Endodermal cell (in vitro differentiated cells): ENCODE measurements at regions not wholly inside any gene's neighbourhood (a gene's known extent, or its start where the extent isn't known, plus 50 kb on each side); places are given as distances from the start of the nearest gene placed in this dataset.

ENCODE experiments used
- DNase-seq: peaks from one replicate; pipeline ENCODE4 v3.0.0-alpha.2; 2017
- H3K27ac ChIP-seq: 2 replicates; pipeline ENCODE4 v1.5.1; 2013; ENCODE audit warnings: mild to moderate bottlenecking, low read depth, low read length, moderate library complexity
- H3K27me3 ChIP-seq: 2 replicates; pipeline ENCODE4 v1.6.1; 2013; ENCODE audit warnings: mild to moderate bottlenecking, low read length, moderate library complexity; ENCODE audit not compliant: insufficient read depth, control insufficient read depth, poor library complexity, severe bottlenecking
- H3K36me3 ChIP-seq: 2 replicates; pipeline ENCODE4 v1.7.0; 2013; ENCODE audit warnings: mild to moderate bottlenecking, low read length, moderate library complexity; ENCODE audit not compliant: control insufficient read depth, insufficient read depth
- H3K4me1 ChIP-seq: one replicate; pipeline ENCODE4 v1.7.0; 2013; ENCODE audit warnings: low read length; ENCODE audit not compliant: control insufficient read depth, insufficient read depth
- H3K4me3 ChIP-seq: 2 replicates; pipeline ENCODE4 v1.5.1; 2013; ENCODE audit warnings: mild to moderate bottlenecking, low read length, moderate library complexity
- H3K9ac ChIP-seq: 2 replicates; pipeline ENCODE4 v1.6.1; 2013; ENCODE audit warnings: mild to moderate bottlenecking, low read length, moderate library complexity; ENCODE audit not compliant: poor library complexity, severe bottlenecking; ENCODE audit errors: extremely low read depth
- H3K9me3 ChIP-seq: 2 replicates; pipeline ENCODE4 v1.6.1; 2013; ENCODE audit warnings: mild to moderate bottlenecking, low read length, moderate library complexity; ENCODE audit not compliant: control insufficient read depth
- H3K27ac Mint-ChIP-seq: 2 replicates; pipeline ENCODE4 v1.8.0; 2020; ENCODE audit warnings: mixed read lengths
- H3K27me3 Mint-ChIP-seq: 2 replicates; pipeline ENCODE4 v1.8.0; 2021; ENCODE audit warnings: mild to moderate bottlenecking, mixed read lengths; ENCODE audit not compliant: insufficient read depth
- H3K36me3 Mint-ChIP-seq: 2 replicates; pipeline ENCODE4 v1.8.0; 2020; ENCODE audit warnings: low read depth, mixed read lengths
- H3K4me1 Mint-ChIP-seq: 2 replicates; pipeline ENCODE4 v1.8.0; 2020; ENCODE audit warnings: mixed read lengths
- H3K4me3 Mint-ChIP-seq: 2 replicates; pipeline ENCODE4 v1.8.0; 2020; ENCODE audit warnings: mild to moderate bottlenecking, moderate library complexity, mixed read lengths
- H3K9me3 Mint-ChIP-seq: 2 replicates; pipeline ENCODE4 v1.8.0; 2020; ENCODE audit warnings: mild to moderate bottlenecking, mixed read lengths
- WGBS, 2 experiments: methylation state at CpG; one replicate each; pipeline versions ENCODE4 v1.1.5 to v1.1.7; 2013; ENCODE audit warnings: missing lambda C conversion rate in 2 of 2, mixed read lengths in 1 of 2; ENCODE audit not compliant: insufficient coverage in 1 of 2, insufficient read length in 1 of 2; 5-methylcytosine and 5-hydroxymethylcytosine counted together
- TF ChIP-seq, protein P1 (sequence below): fragments of 200-600 bp; sonication (generic); conservative IDR thresholded peaks from 2 replicates; pipeline ENCODE4 v1.5.0; 2021; ENCODE audit warnings: antibody characterized with exemption, mild to moderate bottlenecking

- Histone ChIP-seq H3K4me1 (peaks cover 3% of the 10 kb centered on the region), H3K9ac (no peak overlapping the region), H3K36me3 (no peaks in the 10 kb centered on the region), H3K27ac (no peak overlapping the region), H3K9me3 (no peaks in the 10 kb centered on the region), H3K27me3 (no peaks in the 10 kb centered on the region), H3K4me3 (no peak overlapping the region)
- 83 to 86% methylated on average over 1 to 4 of the region's 4 CpGs for WGBS, 2 experiments
- Mint-ChIP-seq H3K9me3 (no peaks in the 10 kb centered on the region), H3K4me1 (peaks cover 3% of the 10 kb centered on the region), H3K36me3 (no peaks in the 10 kb centered on the region), H3K27me3 (no peaks in the 10 kb centered on the region), H3K4me3 (no peak overlapping the region), H3K27ac (no peak overlapping the region)
- no peak for DNase-seq
- TF ChIP-seq, protein P1, sequence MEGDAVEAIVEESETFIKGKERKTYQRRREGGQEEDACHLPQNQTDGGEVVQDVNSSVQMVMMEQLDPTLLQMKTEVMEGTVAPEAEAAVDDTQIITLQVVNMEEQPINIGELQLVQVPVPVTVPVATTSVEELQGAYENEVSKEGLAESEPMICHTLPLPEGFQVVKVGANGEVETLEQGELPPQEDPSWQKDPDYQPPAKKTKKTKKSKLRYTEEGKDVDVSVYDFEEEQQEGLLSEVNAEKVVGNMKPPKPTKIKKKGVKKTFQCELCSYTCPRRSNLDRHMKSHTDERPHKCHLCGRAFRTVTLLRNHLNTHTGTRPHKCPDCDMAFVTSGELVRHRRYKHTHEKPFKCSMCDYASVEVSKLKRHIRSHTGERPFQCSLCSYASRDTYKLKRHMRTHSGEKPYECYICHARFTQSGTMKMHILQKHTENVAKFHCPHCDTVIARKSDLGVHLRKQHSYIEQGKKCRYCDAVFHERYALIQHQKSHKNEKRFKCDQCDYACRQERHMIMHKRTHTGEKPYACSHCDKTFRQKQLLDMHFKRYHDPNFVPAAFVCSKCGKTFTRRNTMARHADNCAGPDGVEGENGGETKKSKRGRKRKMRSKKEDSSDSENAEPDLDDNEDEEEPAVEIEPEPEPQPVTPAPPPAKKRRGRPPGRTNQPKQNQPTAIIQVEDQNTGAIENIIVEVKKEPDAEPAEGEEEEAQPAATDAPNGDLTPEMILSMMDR: no peak
Measured at GRCh38 chr2:145649061-145649460, 1129.1 kb upstream of the ZEB2 start.

DNA sequence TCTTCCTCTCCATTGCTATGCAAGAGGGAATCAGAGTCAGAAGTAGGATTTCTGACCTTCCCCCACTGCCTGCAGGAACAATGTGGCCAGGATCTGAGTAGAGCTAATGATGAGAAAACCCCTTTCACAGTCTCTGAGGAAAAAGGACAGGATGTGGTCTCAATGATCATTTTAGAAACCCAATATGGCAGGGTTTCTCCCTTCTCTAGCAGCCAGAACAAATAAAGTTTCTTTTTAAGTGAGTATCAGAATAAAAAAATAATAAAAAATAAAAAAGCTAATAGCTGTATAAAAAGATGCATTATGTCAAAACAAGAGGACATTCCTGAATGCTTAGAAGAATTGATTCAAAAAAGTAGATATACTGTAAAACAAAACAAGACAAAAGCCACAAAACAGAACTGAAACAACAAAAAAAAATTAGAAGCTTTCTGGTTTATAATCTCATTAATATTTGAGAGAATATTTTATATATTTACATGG lies 1124.9 kb upstream of the ZEB2 start:
- TF ChIP-seq, protein P1: no peak

DNA sequence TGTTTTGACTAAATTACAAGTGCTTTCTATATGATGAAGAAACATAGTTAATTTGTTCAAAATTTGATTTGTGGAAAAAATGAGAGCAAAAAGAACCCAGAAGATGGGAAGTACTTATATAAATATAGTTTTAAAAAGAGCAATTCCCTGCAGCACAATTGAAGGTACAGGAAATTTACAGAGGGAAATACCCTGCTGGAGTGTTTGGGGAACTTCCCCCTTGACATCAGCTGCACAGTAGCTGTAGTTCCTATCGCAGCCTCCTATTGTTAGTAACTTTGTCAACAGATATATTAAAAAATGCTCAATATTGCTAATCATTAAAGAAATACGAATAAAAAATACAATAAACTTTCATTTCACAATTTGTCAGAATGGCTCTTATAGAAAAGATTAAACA lies 1118.8 kb upstream of the ZEB2 start:
- 83% methylated on average over 1 of the region's 2 CpGs; no CpG with 5 or more reads in 1 of the 2 experiments for WGBS, 2 experiments
- Mint-ChIP-seq H3K4me3 (no peak overlapping the region), H3K9me3 (no peaks in the 10 kb centered on the region), H3K27ac (no peak overlapping the region), H3K36me3 (no peaks in the 10 kb centered on the region), H3K4me1 (peaks cover 3% of the 10 kb centered on the region), H3K27me3 (no peaks in the 10 kb centered on the region)
- no peak for DNase-seq
- H3K27me3 ChIP-seq: no peaks in the 10 kb centered on the region
- no peaks in the 10 kb centered on the region for H3K36me3 ChIP-seq
- no peak overlapping the region for H3K9ac ChIP-seq
- TF ChIP-seq, protein P1: peak; percentile 69
- H3K4me1 ChIP-seq: no peaks in the 10 kb centered on the region
- no peak overlapping the region for H3K27ac ChIP-seq
- H3K9me3 ChIP-seq: no peaks in the 10 kb centered on the region
- H3K4me3 ChIP-seq: no peak overlapping the region

More for the DNA sequence above, 1124.9 kb upstream of the ZEB2 start:
- H3K4me1 Mint-ChIP-seq: peaks cover 3% of the 10 kb centered on the region
- no peak for DNase-seq
- H3K27ac Mint-ChIP-seq: no peak overlapping the region
- no peaks in the 10 kb centered on the region for H3K27me3 ChIP-seq
- no peak overlapping the region for H3K9ac ChIP-seq
- H3K36me3 ChIP-seq: no peaks in the 10 kb centered on the region
- no peaks in the 10 kb centered on the region for H3K27me3 Mint-ChIP-seq
- no peaks in the 10 kb centered on the region for H3K9me3 Mint-ChIP-seq
- no peak overlapping the region for H3K27ac ChIP-seq
- H3K9me3 ChIP-seq: no peaks in the 10 kb centered on the region
- peaks cover 3% of the 10 kb centered on the region for H3K4me1 ChIP-seq
- H3K36me3 Mint-ChIP-seq: no peaks in the 10 kb centered on the region
- no peak overlapping the region for H3K4me3 ChIP-seq
- H3K4me3 Mint-ChIP-seq: no peak overlapping the region
